Stimulated activated CD8-positive, alpha-beta memory T cell treated with anti-CD3 and anti-CD28 coated beads, Interleukin-7, amount 100 ng/mL, for 48 hours (primary cell): ENCODE measurements at regions not wholly inside any gene's neighbourhood (a gene's known extent, or its start where the extent isn't known, plus 50 kb on each side); places are given as distances from the start of the nearest gene placed in this dataset.
"Not testable (repeated sequence)": the region's sequence is repeated elsewhere in the genome, so short reads cannot be mapped to it uniquely, and the experiment has no call there.

Experiments used
- DNase-seq, 2 donors: peaks; one replicate each; pipeline ENCODE4 v3.0.0-alpha.2; 2020; ENCODE audit warnings: low read depth in 1 of 2; ENCODE audit errors: extremely low read depth in 1 of 2

DNA sequence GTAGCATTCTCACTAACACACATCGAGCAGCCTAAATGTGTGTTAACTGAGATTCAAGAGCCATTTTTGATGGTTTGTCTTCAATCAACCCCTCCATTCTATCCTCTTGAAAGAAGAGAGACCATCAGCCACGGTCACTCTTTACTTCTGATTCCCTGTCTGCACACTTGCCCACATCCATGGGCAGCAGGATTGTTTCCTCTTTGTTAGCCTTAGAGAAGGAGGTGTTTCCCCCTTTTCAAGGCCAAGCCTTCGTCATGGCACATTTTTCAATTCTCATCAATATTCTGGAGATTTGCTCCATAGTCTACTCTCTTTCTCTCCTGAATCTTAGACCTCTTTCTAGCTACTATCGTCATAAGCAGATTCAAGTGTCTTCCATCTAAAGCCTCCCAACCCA is 522.4 kb upstream of the NAALADL2 start:
- DNase-seq = no peak

DNA sequence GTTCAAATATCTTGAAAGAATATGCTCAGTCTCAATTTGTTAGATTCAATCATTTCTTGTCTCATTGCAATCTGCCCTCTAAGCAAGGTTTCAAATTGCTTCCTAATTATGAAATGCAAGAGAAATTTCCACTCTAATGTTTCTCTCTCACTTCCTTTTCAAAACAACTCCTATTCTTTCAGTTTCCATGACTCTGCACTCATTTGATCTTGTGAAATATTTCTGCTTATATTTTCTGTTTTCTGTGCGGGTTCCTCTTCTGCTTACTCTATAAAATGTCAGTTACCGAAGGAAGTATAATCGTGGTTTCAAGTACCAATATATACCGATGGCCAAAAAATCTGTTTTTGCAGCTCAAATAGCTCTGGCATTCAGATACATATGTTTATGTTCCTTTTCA is 521.9 kb upstream of the NAALADL2 start:
- no peak for DNase-seq

DNA sequence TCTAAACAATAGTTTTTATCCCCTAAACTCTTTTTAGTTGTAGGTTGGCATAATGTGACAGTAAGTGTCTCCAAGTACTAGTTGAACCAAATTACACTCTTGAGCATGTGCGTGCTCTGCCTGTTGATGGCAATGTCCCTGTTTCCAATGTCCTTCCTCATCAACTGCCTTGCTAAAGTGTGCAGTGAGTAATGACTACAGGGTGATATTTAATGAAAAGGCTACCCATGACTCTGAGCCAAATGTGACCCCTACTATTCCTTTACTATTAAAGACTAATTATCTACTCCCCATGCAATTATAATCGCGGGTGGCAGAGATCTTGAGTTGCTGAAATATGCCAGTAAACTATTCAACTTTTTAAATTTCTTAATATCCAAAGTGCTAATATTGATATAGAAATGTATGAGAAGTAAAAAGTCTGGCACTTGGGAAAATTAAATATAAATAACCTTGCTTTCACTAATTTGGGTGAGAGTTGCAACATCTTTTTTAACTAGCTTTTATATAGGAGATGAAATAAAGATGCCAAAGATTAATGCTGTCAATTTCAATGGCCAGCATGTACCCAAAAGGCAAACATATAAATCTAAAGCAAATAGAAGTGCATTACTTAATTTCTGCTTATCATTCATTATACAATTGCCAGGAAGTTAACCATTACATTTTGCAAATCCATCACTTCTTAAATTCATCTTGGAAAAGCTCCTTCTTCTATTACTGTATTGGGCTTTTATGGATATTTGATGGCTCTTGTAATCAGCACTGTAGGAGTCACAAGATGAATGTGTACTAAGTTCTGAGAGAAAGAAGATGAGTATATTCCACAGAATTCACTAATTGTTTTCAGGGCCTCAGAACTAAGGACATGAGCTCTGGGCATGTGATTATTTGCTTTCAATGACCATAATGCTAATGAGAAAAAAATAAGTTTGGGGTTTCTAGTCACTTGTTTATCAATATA is 518.2 kb upstream of the NAALADL2 start:
- no peak for DNase-seq

DNA sequence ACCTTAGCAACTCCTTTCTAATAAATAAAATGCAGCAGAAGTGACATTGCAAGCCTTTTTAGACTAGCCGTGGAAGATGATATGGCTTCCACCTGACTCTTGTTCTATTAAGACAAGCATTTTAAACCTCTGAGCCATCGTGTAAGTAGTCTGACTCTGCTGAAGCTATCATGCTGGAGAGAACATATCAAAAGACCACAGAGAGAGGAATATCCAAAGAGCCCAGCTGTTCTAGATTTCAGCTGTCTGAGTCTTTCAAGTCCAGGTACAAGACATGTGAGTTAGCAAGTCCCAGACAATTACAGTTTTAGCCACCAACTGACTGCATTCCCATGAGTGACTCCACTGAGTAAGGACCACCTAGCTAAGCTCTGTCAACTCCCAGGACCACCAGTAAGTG is 517.0 kb upstream of the NAALADL2 start:
- no peak for DNase-seq

DNA sequence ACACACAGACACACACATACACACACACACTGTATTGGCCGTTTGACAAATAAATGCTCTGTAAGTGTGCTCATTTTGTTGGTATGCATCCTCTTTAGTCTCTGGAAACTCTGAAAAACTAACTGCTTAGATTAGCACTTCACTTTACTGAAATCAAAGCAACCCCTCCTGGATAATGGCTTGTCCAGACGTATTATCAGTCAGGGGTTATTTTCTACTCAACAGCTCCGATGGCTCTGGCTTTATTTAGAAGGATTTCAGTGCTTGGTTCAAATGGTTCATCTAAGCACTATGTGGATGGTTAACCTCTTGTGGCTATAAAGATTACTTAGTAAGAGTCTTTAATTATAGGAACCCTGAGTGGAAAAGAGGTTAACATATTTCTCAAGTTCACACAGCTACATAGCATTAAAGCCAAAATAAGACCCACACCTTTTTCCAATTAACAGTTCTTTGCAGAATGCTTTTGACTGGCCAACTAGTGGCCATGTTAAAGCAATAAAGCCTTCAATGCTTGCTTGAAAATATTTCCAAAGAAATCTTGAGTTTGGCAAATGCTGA is 516.1 kb upstream of the NAALADL2 start:
- no peak for DNase-seq

DNA sequence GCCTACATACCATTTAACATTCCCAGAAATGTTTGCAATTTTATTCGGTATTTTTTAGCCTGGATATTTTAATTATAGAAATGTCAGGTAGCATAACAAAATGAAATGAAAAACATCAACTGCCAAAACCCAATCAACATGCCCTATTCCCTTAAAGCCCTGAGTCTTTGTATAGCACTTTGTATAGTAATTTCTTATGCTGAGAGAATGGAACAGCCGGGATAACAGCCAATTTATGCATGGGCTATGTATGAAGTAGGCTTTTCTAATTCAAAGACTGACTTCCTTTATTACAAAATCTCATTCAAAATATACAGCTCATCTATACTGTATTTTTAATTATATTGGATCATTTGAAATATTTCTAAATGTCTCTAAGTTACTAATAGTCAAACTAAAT is 513.0 kb upstream of the NAALADL2 start:
- no peak for DNase-seq

DNA sequence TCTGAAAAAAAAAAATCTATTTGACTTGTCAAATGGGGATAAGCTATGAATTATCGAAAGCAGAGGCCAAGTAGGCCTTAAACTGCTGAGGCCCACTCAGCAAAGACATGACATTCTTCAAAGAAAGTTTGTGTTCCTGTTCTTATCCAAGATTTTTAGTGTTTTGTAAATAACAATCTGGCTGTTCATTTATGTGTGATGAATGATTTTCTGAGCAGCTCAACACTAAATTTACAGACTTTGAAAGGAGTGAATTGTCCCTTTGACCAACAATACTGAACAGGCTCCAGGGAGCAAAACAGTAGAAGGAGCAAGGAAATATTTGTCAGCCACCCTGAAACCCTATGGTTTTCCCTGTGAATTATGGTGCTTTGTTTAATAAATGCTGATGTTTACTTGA is 512.6 kb upstream of the NAALADL2 start:
- no peak for DNase-seq

DNA sequence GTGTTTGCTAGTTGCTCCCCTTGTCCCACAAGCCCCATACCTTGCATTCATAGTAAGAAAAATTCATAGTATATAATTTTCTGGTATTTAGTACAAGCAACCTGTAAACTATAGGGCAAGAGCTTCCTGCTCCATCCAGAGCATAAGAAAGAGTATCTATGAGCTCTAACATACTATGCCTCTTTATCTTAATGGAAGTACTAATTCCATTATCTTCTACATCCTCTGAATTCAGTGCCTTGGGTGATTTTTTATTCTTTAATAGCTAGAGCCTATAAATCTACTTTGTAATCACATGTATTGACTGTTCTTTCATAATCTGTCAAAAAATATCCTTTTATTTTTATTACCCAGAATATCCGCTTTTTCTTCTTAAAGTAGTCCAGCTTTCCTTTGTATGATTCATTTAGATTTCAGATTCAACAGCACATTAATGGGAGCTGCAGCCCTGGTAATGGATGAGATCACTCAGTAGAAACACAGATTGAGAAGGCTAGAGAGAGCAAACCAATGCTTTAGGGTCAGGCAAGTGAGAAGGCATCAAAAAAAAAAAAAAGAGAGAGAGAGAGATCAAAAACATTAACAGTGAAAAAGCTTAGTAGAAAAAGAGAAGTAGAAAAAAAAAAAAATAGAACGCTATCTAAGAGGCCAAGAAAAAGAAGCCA is 511.5 kb upstream of the NAALADL2 start:
- no peak for DNase-seq

DNA sequence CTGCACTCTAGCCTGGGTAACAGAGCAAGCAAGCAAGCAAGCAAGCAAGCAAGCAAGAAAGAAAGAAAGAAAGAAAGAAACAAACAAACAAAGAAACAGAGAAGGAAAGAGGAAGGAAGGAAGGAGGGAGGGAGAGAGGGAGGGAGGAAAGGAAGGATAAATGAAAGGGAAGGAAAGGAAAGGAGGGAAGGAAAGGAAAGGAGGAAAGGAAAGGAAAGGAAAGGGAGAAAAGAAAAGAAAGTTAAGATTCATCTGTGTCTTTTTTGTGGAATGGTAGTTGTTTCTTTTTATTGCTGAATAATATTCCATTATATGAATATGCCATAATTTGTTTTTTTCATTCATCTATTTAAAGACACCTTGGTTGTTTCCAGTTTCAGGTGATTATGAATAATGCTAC is 506.9 kb upstream of the NAALADL2 start:
- DNase-seq = no peak

DNA sequence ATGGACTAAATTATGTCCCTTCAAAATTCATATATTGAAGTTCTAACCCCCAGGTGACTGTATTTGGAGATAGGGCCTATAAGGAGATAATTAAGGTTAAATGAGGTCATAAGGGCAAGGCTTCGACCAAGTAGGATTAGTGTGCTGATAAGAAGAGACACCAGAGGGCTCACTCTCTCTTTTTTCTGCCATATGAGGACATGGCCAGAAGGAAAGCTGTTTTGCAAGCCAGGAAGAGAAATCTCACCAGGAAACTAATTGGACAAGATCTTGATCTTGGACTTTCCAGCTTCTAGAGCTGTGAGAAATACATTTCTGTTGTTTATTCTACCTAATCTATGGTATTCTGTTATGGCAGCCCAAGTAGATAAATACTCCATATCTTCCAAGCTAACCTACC is 503.6 kb upstream of the NAALADL2 start:
- no peak for DNase-seq

DNA sequence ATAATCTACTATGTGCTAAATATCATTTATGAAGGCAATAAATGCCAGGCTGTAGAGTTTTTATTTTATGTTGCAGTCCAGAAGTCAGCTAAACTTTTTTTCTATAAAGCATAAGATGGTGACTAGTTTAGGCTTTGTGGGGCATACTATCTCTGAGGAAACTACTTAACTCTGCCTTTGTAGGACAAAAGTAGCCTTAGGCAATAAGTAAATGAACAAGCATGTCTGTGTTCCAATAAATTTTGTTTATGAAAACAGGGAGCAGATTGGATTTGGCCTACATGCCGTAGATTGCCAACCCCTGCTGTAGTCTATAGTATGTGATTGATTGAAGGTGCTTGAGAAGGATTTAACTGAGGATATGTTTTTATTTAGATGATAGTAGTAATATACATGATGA is 502.5 kb upstream of the NAALADL2 start:
- no peak for DNase-seq

DNA sequence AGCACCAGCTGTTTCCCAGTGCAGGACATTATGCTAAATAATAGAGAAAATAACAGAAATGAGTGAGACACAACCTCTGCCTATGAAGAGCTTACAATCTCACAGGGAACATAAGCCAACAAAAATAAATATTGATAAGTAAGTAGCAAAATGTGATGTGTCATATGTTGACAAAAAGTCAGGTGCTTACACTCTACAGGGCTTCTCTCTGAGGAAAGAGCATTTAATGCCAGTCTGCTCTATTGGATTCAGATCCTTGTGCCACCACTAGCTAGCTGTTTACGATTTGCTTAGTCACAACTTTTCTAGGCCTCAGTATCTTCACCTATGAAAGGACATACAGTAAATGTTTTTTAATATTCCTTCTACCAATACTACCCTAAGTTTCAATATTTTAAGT is 500.9 kb upstream of the NAALADL2 start:
- no peak for DNase-seq

DNA sequence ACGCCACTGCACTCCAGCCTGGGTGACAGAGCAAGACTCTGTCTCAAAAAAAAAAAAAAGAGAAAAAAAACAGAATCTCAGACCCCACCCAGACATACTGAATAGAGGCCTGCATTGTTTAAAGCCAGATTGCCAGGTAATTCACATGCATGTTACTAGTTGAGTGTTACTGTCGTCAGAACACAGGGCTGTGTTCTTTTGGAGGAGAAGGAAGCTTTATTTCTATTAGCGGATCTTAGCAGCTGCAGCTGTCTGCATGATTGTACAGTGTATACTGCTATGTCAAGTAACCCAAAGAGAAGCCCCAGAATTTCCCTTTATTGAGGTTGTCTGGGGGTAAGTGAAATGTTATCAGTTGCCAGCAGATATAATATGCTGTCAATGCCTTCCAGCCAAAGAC is 496.6 kb upstream of the NAALADL2 start:
- DNase-seq = no peak

DNA sequence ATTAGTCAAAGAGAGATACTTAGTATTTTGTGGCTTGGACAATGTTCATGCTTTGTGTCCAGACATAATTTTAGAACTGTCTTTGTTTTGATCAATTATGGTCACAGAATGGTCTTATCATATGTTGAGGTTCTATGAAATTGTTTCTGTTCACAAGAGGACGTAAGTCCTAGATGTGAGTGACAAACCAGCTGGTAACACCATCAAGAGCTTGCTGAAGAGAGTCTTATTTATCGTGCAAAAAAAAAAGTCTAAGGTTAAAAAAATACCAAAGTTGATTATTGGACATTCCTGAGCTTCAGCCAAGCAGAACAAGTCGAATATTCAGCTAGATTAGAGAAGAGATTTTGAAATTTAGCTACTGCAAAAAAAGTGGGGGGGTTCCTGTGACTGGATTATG is 495.9 kb upstream of the NAALADL2 start:
- no peak for DNase-seq

DNA sequence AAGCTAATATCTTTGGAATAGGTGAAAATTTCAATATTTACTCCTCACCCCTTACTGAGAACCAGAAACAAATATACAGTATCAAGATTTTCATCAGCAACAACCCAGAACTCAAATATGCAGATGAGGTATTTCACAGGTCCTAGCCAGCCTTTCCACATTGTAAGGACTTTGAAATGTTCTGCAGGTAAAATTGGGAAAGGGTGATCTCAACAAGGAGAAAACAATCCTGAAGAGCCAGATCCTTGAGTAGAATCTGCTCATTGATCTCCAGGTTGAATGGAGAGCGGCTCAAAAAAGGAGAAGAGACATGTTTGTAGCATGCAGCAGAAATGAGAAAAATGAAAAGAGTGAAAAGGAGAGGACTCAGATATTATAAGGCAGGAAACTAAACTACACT is 493.3 kb upstream of the NAALADL2 start:
- no peak for DNase-seq

DNA sequence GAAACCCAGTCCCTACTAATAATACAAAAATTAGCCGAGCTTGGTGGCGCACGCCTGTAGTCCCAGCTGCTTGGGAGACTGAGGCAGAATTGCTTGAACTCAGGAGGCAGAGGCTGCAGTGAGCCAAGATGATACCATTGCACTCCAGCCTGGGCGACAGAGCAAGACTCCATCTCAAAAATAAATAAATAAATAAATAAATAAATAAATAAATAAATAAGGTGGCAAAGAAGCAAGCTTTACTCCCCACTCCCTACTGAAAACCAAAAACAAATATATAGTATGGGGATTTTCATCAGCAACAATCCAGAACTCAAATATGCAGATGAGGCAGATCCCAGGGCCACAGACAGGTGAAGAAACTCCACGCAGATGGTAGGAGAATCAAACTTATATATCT is 492.2 kb upstream of the NAALADL2 start:
- DNase-seq = not testable (repeated sequence)

DNA sequence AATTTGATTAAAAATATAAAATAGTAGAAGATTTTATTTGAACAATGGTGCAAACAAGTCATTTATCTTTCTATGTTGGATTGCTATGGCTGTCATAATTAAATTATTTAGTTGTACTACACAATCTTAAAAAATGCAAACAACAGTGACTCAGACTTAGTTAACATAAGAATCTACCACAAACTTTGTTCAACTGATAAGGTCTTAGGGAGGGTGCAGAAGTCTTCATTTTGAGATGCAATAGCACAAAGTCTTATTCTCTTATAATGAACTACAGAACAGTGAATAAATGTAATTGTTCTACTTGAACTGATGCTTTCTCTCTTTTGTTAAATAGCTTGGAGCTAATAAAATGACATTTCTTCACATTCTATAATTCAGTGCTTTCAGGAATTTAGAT is 482.8 kb upstream of the NAALADL2 start:
- DNase-seq = no peak

DNA sequence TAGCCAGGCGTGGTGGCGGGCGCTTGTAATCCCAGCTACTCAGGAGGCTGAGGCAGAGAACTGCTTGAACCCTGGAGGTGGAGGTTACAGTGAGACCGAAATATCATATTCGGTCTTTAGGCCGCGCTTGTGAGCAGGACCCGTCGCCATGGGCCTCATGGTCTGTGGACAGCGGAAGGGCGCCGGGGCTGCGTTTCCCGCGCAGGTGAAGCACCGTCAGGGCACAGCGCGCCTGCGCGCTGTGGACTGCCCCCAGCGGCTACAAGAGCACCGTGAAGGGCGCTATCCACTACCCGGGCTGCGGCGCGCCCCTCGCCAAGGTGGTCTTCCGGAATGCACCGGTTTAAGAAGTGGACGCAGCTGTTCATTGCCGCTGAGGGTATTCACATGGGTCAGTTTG is 482.0 kb upstream of the NAALADL2 start:
- DNase-seq = no peak

DNA sequence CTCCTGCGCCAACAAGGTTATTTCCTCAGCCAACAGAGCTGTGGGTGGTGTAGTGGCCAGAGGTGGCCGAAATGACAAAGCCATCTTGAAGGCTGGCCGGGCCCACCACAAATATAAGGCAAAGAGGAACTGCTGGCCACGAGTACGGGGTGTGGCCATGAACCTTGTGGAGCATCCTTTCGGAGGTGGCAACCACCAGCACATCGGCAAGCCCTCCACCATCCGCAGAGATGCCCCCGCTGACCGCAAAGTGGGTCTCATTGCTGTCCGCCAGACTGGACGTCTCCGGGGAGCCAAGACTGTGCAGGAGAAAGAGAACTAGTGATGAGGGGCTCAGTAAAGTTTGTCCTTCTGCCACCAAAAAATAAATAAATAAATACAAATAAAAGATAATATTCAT is 481.4 kb upstream of the NAALADL2 start:
- no peak for DNase-seq

DNA sequence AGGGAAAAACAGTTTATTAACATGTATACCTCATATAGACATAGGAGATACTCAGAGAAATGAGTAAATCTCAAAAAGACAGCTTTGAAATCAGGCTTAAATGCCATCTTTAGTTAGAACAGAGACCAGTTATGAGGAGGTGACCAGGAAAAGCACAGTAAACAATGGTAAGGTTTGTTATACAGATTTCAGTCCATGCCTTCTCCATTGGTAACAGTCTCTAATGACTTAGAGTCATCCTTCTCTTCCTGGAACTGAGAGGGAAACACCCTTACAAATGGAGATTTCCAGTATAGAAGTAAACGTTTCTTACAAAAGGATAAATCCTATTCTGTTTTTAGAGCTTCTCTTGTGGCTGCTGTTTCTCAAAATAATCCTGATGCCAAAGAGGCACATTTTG is 476.3 kb upstream of the NAALADL2 start:
- no peak for DNase-seq

DNA sequence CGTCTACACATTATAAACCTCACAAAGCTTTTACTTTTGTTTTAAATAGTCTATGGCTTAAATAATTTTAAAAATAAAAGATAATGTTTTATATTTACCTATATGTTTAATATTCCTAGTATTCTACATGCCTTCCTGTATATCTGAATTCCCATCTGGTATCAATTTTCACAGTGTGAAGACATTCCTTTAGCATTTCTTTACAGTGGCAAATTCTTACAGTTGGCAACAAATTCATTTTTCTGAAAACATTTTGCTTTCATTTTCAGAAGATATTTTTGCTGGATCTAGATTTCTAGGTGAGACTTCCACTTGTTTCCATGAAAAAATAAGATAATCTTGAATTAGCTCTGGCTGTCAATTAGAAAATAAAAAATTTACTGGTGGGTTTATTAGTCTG is 471.4 kb upstream of the NAALADL2 start:
- DNase-seq = no peak

DNA sequence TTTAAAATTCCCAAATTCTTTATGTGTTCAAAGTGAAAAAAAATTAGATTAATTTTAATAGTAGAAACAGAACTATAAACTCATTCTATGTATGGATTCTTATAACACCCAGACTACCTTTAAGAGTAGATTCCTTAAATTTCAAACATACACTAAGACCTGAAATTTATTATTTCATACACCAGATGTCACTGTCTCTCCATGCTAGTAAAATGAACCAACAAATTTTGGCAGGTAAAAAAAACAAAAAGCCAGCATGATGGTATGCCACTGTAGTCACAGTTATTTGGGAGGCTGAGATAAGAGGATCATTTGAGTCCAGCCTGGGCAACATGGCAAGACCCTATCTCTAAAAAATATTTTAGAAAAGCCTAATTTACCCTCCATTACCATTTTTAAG is 461.3 kb upstream of the NAALADL2 start:
- no peak for DNase-seq
